ENCODE measurements at regions not wholly inside any gene's neighbourhood (a gene's known extent, or its start where the extent isn't known, plus 50 kb on each side); places are given as distances from the start of the nearest gene placed in this dataset.
A peak's percentile ranks its signal among the peaks of the same experiment; 100 is the strongest.

DNA sequence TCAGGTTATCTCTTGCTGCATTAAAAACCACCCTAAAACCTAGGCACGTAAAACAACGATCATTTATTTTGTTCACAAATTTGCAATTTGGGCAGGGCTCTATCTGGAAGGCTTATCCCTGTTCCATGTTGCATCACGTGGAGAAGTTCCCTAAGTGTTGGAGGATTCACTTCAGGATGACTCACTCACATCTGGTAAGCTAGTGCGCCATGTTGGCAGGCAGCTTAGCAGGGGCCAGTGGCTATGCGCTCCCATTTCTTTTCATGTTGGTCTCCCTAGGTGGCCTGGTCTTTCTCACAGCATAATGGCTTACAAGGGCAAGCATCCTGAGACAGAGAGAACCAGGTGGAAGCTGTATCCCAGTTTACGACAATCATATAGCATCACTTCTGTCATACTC lies 226.8 kb downstream of the BLID start:
- H3K4me1 Mint-ChIP-seq = peaks cover 53% of the 10 kb centered on the region
- no peak for DNase-seq (ENCODE audit: low read depth, low spot score)
- no peaks in the 10 kb centered on the region for H3K27me3 Mint-ChIP-seq (ENCODE audit: low read depth)
- H3K4me3 Mint-ChIP-seq = no peak overlapping the region
- H3K36me3 Mint-ChIP-seq (ENCODE audit: low read depth) = peaks cover 6% of the 10 kb centered on the region
- H3K27ac Mint-ChIP-seq (ENCODE audit: unreplicated experiment) = no peak overlapping the region
- peaks cover 8% of the 10 kb centered on the region for H3K9me3 Mint-ChIP-seq
- TF ChIP-seq, protein P1, sequence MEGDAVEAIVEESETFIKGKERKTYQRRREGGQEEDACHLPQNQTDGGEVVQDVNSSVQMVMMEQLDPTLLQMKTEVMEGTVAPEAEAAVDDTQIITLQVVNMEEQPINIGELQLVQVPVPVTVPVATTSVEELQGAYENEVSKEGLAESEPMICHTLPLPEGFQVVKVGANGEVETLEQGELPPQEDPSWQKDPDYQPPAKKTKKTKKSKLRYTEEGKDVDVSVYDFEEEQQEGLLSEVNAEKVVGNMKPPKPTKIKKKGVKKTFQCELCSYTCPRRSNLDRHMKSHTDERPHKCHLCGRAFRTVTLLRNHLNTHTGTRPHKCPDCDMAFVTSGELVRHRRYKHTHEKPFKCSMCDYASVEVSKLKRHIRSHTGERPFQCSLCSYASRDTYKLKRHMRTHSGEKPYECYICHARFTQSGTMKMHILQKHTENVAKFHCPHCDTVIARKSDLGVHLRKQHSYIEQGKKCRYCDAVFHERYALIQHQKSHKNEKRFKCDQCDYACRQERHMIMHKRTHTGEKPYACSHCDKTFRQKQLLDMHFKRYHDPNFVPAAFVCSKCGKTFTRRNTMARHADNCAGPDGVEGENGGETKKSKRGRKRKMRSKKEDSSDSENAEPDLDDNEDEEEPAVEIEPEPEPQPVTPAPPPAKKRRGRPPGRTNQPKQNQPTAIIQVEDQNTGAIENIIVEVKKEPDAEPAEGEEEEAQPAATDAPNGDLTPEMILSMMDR (conservative IDR thresholded peaks at IDR 0.05) = no peak

DNA sequence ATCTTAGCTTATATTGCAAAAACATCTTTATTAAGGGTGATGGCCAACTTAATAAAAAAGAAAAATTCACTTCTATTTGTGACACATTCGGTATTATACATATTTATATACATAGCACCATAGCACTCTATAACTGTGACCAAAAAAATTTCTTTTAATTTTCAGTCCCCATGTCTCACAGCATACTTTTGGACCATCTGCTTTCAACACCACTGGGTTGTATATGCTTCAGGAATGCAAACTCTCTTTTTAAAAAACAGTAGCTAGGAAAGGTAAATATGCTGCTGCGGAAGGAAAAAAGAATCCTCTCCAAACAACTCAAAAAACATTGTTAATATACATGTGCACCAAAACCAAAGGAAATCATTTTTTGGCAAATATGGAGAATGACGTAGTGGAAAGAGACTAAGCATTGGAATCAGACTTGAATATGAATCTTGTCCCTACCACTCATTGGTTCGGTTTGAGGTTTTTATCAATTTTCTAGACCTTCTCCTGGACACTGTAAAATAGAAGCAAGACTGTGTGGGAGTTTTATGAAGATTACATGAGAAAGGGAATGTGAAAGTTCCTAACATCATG lies 227.9 kb downstream of the BLID start:
- TF ChIP-seq, protein P1 (conservative IDR thresholded peaks at IDR 0.05) = no peak
- peaks cover 5% of the 10 kb centered on the region for H3K9me3 Mint-ChIP-seq
- no peak for DNase-seq (ENCODE audit: low read depth, low spot score)
- H3K36me3 Mint-ChIP-seq (ENCODE audit: low read depth) = no peaks in the 10 kb centered on the region
- H3K27me3 Mint-ChIP-seq (ENCODE audit: low read depth) = no peaks in the 10 kb centered on the region
- peak overlapping the region; percentile 44 for H3K4me3 Mint-ChIP-seq
- H3K27ac Mint-ChIP-seq (ENCODE audit: unreplicated experiment) = no peak overlapping the region
- H3K4me1 Mint-ChIP-seq = peaks cover 53% of the 10 kb centered on the region

DNA sequence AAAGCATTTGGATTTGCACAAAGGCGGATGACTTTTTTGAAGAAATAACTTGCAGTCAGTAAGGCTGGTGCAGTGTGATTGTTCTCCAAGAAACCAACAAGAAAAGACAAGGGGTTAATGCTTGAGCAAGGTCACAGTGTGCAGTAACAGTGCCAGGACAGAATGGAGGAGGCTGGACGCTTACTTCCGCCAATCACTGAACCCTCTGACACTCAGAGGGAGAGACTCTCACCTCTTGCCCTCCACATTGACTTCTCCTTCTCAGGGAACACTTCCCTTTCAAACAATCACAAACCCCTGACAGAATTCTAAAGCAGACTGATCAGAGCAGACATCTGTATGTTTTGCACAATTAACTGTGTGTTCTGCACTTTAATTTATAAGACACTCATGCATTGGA lies 228.4 kb downstream of the BLID start:
- no peak overlapping the region for H3K27ac Mint-ChIP-seq (ENCODE audit: unreplicated experiment)
- DNase-seq (ENCODE audit: low read depth, low spot score) = peak; percentile 3
- peaks cover 7% of the 10 kb centered on the region for H3K9me3 Mint-ChIP-seq
- peak overlapping the region; percentile 1 for H3K4me3 Mint-ChIP-seq
- TF ChIP-seq, protein P1 (conservative IDR thresholded peaks at IDR 0.05) = no peak
- H3K27me3 Mint-ChIP-seq (ENCODE audit: low read depth) = no peaks in the 10 kb centered on the region
- H3K4me1 Mint-ChIP-seq = peaks cover 48% of the 10 kb centered on the region
- H3K36me3 Mint-ChIP-seq (ENCODE audit: low read depth) = no peaks in the 10 kb centered on the region

DNA sequence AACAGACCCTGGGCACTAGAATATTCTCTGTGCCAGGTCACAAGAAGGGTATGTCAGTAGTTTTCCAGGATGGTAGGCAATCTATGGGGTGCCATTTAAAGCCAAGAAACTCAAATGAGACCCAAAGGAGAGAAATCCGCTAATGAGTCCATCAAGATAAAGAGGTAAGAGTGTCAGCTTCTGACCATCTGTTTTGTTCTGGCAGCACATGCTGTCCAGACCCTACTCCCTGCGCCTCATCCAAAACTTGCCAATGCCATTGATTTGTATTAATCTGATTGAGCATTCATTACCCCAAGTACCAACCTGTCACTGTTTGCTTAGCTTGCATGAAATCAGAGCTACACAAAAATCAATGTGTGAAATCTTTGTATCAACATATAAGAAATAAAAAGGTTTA lies 229.0 kb downstream of the BLID start:
- Mint-ChIP-seq H3K27me3 (ENCODE audit: low read depth) (no peaks in the 10 kb centered on the region), H3K27ac (ENCODE audit: unreplicated experiment) (no peak overlapping the region), H3K4me3 (no peak overlapping the region), H3K9me3 (peaks cover 7% of the 10 kb centered on the region), H3K36me3 (ENCODE audit: low read depth) (no peaks in the 10 kb centered on the region), H3K4me1 (peaks cover 42% of the 10 kb centered on the region)
- no peak for DNase-seq (ENCODE audit: low read depth, low spot score)
- TF ChIP-seq, protein P1 (conservative IDR thresholded peaks at IDR 0.05) = no peak

DNA sequence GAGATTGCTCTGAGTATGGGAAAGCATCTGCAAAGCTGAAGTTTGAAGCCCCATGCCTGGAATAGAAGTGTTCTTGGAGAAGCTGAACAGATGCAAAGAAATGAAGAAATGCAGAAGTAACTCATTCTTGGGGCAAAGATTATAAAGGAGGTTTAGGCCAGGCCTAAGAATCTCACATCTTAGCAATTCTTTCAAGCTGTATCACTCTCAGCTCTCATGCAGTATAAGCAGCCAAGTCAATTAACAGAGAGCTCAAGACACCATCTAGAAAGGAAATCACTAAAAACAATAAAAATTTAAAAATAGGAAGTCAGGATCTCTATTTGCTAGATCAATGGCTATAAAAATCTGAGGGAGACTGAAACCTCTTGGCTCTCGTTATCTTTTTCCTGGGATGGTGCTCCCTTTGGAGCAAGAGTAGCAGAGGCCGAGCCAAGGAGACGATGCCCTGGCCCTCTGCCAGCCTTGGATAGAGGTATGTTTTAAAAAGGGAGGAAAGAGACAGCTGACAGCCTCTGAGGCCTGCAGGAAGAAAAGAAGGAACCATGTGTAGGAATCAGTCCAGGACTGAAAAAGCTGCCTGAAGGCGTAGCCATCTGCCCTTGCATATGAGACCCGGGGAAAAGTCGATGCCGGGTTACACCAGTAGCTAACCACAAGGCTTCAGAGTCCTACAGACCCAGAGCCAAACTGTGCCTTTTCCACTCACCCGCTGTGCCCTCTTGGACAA lies 229.8 kb downstream of the BLID start:
- no peaks in the 10 kb centered on the region for H3K27me3 Mint-ChIP-seq (ENCODE audit: low read depth)
- H3K4me1 Mint-ChIP-seq = peaks cover 35% of the 10 kb centered on the region
- no peak for DNase-seq (ENCODE audit: low read depth, low spot score)
- no peak overlapping the region for H3K27ac Mint-ChIP-seq (ENCODE audit: unreplicated experiment)
- no peak overlapping the region for H3K4me3 Mint-ChIP-seq
- no peaks in the 10 kb centered on the region for H3K36me3 Mint-ChIP-seq (ENCODE audit: low read depth)
- TF ChIP-seq, protein P1 (conservative IDR thresholded peaks at IDR 0.05) = no peak
- peaks cover 10% of the 10 kb centered on the region for H3K9me3 Mint-ChIP-seq
